GM18867 (cell line): ENCODE measurements at regions not wholly inside any gene's neighbourhood (a gene's known extent, or its start where the extent isn't known, plus 50 kb on each side); places are given as distances from the start of the nearest gene placed in this dataset.
"Not testable (repeated sequence)": the region's sequence is repeated elsewhere in the genome, so short reads cannot be mapped to it uniquely, and the experiment has no call there.

Experiments
- ATAC-seq: cut with Tn5 transposase; IDR thresholded peaks from one replicate; pipeline ENCODE4 v1.9.1; 2021; ENCODE audit warnings: mild to moderate bottlenecking, moderate library complexity; ENCODE audit not compliant: unreplicated experiment

DNA sequence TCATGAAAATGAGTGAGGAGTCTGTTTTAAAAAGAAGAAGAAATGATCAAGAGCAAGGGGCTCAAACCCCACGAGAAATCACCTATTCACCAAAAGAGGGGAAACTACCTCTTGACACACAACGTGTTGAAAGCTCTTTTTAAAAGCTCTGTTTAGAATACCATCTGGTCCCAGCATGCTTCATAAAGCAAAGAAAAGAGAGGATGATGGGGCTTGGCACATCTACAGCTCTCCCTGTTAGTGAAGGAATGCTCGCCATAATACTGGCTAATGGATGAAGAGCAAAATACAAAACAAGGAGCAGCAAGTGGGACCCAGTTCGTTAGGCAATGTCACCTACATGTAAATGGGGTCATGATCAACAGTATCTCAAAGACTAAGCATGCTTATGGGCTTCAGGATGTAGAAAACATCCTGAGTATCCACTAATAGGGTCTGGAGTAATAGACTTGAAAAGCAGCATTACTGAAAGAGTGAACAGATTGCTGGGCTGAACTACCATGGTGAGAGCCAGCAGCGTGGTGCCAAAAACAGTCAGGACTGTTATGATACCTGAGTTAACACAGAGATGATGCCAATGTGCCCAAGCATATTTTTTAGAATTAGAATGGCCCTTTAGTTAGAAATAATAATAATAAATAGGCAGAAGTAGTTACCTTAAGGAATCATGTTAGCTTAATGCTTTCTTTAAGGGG, 159.7 kb upstream of the POU1F1 start:
- ATAC-seq, result no peak

DNA sequence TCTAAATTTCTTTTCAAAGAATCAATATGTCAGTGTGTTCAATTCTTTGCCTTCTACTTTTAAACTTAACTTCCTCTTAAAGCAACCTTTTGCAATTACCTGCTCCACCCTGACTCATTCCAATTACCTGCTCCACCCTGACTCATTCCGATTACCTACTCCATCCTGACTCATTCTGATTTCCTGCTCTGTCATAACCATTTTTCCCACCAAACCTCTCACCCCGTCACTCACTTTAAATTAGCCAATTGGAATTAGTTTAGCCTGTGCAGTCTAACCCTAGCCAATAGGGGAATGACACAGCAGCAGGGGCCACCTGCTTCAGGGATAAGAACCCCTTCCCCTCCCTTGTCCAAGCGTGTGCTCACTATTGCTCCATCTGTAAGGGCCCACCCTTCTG, 157.1 kb upstream of the POU1F1 start:
- ATAC-seq, result not testable (repeated sequence)

DNA sequence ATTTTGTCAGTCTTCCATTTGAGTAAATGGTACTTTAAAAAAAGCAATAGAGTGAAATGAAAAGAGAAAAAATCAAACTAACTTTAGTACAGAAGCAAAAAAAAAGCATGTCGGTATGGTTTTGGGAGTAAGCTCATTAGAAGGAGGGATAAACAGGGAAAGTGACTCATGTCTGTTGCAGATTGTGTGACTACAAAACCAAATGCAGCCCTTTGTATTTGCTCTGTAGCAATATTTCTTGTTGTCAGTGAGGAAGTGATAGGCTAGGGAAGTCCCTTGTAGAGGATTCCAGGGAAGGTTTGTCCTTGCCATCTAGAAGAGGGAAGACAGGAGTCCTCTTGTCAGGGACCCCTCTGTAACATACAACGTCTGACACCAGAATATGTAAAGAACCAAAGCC, 150.5 kb upstream of the POU1F1 start:
- ATAC-seq, result no peak

DNA sequence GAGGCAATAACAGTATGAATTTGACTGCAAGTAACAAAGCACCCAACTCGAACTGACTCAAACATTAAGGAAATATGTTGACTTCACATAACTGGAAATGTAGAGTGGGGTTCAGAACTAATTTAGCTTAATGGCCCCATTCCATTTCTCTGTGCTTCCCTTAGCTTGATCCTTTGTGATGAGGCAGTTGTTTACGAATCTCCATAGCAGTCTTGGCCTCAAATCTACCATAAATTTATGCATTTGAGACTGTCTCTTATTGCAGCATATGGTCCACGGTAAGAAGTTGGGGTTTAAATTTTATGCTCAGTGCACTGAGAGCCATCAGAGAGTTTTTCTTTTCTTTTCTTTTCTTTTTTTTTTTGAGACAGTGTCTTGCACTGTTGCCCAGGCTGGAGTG, 148.7 kb upstream of the POU1F1 start:
- ATAC-seq, result no peak

DNA sequence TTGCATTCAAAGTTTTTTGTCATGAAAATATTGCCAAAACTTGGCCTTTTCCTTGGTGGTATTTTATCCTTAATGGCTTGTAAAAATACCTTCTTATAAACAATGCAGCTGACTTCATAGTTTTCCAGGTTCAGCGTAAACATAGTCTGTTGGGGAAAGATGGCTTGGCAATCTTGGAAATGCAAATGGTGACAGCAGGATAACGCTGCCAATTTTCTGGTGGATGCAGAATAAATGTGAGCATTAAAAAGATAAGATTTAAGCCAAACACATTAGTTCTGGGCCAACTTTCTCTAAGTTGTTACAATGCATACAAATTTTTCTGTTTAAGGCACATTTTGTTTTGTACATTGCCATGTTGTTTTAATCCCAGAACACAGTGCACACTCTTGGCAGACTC, 147.0 kb upstream of the POU1F1 start:
- ATAC-seq, result no peak

DNA sequence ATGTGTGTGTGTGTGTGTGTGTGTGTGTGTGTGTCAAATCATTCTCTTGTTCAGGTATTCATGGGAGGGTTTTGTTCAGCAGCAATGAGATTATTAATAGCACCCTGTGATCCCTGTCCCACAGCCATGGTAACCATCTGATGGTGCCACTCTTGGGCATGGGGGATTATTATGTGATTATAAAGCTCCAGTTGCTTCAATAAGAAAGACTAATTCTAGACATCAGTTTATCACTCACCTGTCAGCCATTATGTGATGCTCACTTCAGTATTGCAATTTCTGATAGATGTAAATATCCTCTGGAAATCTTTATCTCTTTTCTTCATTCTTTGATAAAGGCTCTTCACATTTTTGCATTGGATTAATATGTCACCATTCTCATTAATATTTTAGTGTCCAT, 145.9 kb upstream of the POU1F1 start:
- no peak for ATAC-seq

DNA sequence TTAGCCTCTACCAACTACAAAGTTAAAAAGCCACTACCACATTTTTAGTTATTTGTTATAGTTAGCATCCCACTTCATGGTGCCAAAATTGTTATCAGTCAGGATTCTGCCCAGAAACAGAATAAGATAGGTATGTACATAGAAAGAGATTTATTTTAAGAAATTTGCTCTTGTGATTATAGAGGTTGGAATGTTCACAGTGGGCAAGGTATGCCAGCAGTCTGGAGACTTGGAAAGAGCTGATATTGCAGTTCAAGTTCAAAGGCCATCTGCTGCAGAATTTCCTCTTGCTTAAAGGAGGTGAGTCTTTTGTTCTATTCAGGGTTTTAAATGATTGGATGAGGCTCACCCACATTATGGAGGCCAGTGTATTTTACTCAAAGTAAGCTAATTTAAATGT, 143.8 kb upstream of the POU1F1 start:
- ATAC-seq, result no peak

DNA sequence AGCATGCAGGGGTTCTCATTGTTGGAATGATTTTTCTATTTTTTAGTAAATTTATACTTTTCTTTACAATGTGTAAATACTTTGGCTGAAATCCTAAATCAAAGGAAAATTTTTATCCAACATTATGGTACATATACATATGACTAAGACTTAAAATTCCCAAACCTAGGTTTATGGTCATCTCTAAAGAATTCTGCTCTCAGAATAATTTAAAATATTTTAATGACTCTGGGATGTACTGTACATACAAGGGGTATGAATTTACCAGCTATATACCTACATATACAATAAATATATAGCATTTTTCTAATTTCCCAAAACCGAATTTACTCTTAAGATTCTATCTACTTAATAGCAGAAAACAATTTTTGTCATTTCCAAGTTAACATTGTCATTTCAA, 137.9 kb upstream of the POU1F1 start:
- no peak for ATAC-seq

DNA sequence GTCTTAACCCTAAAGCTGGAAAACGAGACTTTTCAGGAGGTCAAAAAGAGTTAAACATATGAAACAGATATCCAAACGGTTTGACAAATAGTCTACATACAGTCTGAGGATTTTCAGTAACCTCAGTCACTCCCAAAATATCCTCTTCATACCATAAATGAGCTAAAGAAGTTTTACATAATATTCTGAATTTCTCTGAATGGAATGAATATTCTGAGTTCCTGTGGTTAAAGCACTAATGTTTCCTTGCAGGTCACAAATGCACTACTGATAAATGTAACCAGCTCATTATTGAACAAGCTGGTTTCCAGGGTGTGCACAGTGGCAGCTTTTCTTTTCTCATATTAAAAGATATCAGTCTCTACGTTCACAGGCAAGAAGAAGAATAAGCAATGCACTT, 137.4 kb upstream of the POU1F1 start:
- ATAC-seq, result no peak

DNA sequence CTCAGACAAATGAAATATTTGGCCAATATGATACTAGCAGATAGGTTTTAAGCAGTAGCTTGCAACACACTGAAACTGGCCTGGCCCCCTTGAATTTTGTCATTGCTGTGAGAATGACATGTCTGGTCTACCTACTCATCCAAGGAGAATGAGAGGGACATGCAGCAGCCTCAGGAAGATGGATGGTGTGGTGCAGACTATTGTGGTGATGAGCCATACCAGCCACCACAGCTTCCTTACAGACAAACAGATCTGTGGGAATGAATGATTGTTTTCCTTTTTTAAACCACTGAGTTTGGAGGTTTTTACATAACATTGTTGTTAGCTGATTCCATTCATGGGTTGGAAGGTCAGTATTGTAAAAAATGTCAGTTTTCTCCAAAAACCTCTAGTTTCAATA, 133.7 kb upstream of the POU1F1 start:
- ATAC-seq, result no peak

DNA sequence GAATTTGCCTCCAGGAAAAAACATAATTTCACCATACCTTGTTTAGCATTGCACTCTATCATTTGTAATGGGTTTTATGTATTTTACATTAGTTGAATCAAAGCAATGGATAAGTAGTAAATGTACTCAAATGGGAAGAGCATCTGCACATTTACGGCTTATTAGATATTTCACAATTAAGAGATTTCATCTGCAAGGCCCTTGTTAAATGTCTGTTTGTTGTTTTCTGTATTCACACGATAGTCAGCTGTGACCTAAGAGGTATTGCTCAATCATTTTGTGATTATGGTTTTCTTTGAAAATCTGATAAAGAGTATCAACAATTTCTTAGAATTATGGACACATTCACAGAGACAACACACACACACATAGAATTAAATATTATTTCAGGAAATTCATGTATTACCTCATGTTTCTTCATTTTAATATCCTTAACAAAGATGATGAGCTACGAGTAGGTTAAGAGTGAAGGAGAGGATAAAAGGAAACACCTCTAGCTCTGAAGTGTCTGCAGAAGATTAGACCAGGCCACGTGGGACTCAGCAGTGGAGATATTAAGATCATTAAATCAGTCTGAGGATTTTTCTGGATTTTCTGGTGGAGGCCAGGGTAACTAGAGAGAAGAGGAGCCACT, 121.9 kb upstream of the POU1F1 start:
- no peak for ATAC-seq

DNA sequence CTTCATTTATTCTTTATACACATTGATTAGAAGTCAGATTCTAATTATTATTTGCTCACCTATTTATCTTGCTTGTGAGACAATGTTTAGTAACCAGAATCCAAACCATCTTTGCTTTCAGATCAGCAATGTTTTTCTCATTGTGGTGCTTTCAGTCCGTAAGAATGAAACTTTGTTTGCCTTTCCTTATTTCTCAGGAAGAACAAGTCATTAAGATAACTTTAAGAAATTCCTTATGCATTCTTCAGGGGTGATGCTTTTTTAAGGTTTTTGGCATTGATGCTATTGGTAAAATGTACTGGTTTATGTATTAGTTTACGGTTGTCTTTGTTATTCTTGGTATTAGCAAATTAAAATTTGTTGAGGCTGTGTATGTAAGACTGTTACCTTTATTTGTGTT, 120.8 kb upstream of the POU1F1 start:
- no peak for ATAC-seq

DNA sequence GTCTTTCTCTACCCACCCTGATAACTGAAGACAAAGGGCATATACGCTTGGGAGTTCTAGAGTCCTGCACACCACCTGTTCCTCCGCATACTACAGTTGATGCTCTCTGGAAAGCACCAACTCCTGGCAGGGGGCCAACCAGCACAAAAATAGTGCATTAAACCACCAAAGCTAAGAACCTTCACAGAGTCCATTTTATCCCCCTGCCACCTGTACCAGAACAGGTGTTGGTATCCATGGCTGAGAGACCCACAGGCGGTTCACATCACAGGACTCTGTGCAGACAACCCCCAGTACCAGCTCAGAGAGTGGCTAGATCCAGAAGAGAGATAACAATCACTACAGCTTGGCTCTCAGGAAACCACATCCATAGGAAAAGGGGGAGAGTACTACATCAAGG, 114.4 kb upstream of the POU1F1 start:
- no peak for ATAC-seq

DNA sequence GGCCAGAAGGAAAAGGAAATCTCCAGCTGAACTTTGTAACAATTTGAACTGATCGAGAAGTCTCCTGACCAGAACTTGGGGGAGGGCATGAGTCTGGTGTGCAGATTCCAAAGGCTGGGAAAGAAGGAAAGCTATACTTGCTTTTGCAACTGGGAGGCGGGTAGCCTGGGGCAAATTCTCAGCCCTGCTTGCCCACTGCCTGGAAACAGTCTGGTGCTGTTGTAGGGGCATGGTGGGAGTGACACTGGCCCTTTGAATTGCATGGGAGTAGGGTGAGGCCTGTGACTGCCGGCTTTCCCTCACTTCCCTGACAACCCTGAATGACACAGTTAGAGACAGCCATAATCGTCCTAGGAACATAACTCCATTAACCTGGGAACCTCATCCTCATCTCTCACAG, 114.0 kb upstream of the POU1F1 start:
- no peak for ATAC-seq

DNA sequence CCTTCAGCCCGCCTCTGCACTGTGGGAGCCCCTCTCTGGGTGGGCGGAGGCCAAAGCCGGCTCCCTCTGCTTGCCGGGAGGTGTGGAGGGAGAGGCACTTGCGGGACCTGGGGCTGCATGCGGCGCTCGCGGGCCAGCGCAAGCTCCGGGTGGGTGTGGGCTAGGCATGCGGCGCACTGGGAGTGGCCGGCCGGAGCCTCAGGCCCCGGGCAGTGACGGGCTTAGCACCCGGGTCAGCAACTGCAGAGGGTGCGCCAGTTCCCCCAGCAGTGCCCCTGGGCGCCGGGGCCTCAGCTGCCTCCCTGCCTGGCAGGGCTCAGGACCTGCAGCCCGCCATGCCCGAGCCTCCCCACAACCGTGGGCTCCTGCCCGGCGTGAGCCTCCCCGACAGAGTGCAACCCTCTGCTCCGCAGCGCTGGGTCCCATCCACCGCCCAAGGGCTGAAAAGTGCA, 98.9 kb upstream of the POU1F1 start:
- ATAC-seq, result no peak

DNA sequence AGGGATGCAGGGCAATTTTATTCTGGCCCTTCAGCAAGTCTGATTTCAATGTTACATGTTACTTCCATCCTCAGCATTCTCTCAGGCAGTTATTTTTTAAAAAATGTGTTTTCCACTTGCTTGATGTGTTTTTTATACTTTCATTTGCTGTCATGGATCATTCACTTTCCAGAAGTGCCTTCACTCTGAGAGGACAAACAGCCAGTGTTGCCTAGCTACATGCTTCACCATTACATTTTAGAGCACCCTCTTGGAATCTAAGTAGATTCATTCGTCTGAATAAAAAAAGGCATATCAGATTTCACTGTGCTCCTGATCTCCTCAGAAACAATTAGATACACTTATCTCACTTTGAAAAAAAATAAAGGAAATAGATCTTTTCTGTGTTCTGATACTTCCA, 93.6 kb upstream of the POU1F1 start:
- no peak for ATAC-seq

DNA sequence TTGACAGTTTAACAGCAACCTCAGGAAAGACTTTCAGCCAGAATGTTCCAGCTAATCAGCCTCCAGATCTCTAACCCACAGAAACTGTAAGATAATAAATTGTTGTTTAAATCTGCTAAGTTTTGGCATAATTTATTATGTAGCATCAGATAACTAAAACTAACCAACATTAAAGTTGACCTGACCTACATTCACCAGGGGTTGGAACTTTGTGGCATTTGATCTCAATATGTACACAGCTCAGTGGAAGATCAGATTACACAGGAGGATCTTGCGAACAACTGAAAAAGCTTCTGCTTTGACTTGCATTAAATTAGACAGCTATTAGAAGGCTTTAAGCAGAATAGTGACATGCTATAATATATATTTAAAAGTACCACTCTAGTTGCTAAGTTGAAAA, 91.4 kb upstream of the POU1F1 start:
- no peak for ATAC-seq

DNA sequence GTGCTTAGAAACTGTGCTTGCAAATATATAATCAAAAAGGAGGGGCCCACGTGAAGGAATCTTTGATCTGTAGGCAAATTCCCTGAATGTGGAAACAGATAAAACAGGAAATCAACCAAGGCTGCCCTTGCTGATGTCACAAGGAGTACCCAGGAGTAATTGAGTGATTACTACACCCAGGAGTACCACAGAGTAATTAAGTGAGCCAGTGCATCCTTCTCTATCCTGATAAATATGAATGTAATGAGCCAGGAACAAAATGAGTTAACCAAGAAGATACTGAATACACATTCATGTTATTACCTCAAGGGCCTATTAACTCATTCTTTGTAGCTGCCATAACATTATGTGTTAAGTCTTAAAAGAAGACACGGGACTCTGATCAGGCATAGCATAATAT, 87.3 kb upstream of the POU1F1 start:
- ATAC-seq, result no peak

DNA sequence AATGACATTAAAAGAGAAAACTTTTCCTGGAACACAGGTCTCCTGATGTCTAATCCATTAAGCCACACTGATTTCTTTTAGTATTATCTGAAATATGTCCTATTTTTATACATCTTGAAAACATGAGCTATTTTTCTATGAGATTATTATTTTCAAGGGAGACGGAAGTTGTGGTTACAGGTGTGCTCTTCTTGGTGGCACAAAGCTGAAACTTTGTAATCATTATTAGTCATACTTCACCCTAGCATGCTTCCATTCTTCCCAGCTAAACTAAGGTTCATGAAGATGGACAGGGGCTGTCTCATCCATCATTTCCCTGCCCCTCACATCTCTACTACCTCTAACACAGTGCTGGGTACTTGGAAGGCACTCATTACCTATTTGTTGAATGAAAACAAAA, 85.6 kb upstream of the POU1F1 start:
- peak; percentile 64 for ATAC-seq

DNA sequence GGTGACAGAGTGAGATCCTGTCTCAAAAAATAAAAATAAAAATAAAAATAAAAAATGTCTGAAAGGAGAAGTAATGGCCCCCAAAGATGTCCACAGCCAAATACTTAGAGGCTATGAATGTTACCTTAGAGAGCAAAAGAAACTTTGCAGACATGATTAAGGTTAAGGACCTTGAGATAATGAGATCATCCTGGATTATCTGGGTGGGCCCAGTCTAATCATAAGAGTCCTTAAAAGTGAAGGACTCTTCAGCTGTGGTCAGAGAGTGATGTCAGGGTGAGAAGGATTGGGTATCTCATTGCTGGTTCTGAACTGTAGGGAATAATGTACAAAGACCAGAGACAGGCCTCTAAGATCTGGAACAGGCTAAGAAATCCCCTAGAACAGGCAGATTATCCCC, 84.9 kb upstream of the POU1F1 start:
- no peak for ATAC-seq

DNA sequence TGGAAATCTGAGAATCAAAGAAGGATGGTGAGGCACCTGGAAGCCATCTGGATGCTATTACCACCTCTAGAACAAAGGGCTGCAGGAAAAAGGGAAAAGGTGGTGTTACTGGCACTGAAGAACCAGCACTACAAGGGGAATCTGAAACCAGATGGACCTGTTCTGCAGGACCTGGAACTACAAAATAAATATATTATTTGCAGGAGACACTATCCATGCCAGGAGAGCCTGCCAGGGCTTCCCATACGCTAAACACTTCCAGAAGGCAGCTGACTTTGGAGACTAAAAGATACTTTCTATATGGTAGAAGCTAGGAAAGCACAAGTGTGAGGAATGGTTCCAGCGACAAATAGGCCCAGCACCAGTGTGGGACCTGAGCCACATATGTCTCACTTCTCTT, 83.4 kb upstream of the POU1F1 start:
- ATAC-seq, result no peak

DNA sequence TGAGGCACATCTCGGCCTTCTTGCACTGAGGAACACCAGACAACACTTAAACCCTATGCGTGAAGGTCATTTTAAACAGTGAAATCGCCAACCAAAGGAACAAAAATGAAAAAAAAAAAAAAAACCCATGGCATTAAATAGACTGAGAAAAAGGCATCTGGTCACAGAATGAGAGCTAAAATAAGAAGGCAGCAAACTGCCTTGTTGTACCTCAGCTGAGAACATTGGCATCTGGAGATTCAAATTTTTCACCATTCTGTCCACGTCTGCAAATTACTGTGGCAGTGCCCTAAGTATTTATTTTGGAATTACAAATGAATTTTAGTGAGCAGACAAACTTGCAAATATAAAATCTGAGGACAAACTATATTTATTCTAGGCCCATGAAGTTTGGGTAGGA, 82.6 kb upstream of the POU1F1 start:
- no peak for ATAC-seq

DNA sequence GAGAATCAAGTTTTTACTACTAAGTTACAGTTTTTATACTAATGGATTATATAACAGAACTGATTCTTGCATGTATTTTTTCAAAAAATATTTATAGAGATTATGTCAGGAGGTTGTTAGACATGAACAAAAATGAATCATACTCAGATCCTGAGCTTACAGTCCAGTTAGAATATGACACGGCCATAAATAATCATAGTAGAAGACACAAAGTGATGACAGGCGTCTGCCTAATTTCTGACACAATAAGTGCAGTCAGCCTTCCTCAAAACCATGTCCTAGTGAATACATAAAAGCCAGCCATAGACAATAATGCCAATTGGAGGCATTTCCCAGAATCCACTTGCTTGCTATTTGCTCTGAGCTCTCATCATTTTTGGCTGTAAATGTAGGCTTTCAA, 81.7 kb upstream of the POU1F1 start:
- no peak for ATAC-seq
